Smooth muscle cell of the brain vasculature (primary cell): ENCODE measurements at regions not wholly inside any gene's neighbourhood (a gene's known extent, or its start where the extent isn't known, plus 50 kb on each side); places are given as distances from the start of the nearest gene placed in this dataset.

Experiments
- DNase-seq: peaks from one replicate; pipeline ENCODE4 v3.0.0-alpha.2; 2012; ENCODE audit warnings: low read depth, low spot score

- no peak for DNase-seq
These were observed 260.5 kb downstream of the CCDC85A start for GRCh38 chr2:56444339-56444738.

- DNase-seq, result no peak
These were observed 264.7 kb downstream of the CCDC85A start for GRCh38 chr2:56448403-56449001.

DNA sequence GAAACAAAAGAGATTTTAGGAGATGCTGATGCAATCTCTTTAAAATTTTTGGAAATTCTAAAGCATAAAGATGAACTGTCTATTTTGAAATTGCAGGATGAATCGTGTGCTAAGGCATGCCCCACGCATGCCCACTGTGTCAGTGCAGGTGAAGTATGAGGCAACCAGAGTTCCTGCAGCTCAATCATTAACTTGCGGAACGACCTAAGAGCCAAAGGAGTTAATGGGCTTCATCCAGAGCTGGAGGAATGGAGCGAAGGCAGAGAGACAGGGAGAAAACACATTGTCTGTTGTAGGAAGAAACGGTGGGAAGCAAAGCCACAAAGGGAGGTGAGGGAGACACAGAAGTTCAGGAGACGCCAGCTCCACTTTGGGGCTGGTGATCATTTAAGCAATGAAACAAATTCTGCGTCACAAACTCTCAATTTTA is 265.2 kb downstream of the CCDC85A start:
- no peak for DNase-seq

DNA sequence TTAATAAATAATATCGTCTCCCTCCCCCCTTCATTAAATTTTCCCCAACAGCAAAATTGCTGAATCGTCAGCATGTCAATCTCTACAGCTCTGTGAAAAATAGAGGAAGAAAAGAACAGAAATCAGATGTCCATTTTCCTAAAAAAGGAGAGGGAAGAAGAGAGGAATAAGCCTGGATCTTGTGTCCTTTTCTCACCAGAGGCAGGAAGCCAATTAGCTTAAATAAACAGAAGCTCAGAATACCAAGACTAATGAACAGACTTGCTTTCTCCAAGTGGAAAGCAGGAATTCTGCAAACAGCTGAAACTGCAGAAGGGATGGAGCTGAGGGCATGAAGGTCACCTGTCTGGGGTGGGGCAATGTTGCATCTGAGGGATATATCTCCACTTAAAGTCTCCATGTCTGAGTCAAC is 265.7 kb downstream of the CCDC85A start:
- DNase-seq, result no peak

- no peak for DNase-seq
These were observed 266.3 kb downstream of the CCDC85A start for GRCh38 chr2:56450047-56450446.

DNA sequence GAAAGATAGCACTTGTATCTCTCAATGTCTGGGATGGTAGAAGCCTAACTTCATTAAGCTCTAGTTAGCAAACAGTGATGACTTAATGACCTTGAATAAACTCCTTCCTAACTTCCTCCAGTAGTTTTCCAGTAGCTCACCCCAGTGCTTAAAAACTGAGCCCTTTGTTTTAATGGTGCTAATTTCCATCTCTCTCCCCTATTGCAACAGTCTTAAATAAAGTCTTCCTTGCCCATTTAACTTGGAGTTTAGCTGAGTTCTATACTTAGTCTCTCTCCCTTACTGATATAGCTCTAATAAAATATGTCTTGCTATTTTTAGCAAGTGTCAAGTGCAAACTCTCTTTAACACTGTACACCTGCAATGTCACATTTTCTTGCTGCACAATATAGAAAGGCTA is 267.0 kb downstream of the CCDC85A start:
- no peak for DNase-seq

DNA sequence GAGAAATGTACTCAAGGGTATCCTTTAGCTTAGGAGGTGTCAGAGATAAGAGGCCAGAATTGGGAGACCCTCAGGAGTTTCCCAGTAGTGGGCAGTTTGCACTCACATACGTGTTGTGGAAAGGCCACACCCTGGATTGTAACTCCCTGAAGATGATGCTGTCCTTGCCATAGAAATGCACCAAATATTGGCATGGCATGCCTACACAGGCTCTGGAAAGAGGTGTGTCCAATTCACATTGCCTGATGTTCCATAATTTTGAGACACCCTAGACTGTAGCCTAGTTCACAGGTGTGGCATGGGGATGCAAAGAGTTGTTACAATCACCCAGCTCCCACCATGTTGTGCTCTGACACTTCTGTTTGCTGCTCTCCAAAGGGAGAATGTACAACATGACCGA is 271.9 kb downstream of the CCDC85A start:
- DNase-seq, result no peak

GRCh38 chr2:56456791-56457190 is 273.0 kb downstream of the CCDC85A start:
- DNase-seq, result no peak

- DNase-seq, result no peak
These were observed 276.7 kb downstream of the CCDC85A start for GRCh38 chr2:56460508-56460907.

DNA sequence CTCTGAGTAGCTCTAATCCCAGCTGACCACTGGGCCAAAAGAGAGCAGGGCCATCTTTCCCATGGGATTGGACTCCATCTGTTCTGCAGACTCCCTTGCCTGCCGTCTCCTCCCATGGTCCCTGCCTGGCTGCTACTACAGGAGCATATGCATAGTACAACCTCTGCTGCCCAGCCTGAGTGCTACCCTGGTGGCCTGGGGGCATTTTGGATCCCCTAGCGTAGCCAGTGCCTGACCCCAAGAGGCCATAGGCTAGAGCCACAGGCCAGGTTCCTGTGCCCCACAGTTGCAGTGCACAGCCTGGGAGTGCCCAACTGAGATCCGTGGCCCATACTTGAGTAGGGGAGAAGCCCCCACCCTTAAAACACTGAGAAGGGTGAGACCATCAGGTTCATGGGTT is 280.3 kb downstream of the CCDC85A start:
- no peak for DNase-seq

DNA sequence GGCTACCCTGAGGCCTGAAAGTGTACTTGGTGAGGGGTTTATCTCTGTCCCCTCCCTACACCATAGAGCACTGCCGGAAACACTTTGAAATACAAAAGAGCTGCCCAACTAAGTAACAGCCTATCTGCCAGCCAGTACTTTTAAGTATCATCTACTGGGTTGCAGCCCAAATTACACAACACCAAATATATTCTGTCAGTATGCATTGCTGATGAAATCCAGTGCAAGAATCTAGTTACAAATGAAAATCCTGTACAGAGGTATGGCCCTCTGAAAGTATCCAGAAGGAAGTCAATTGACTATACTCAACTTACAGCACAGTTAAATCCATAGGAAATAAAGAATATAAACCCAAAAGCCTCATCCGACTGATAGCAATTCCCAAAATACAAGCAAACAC is 280.8 kb downstream of the CCDC85A start:
- DNase-seq, result no peak

GRCh38 chr2:56465491-56465890 is 281.7 kb downstream of the CCDC85A start:
- DNase-seq, result no peak

DNA sequence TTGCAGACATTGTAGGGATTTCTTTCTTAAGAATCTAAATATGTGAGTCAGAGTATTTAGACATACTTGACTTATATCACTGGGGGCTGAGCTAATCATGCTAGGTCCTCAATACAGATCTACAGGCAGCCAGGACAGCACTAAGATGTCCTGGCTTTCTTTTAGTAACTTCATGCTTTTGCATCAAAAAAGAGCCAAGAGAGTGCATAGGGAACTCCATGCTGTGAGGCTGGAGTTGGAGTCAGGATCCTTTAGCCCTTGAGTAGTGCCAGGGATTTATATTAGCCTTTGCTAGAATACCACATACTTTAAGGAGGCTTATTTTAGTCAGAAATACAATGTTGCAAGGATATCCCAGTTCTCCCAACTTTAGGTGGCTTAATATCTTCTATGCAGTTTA is 289.7 kb downstream of the CCDC85A start:
- no peak for DNase-seq

DNA sequence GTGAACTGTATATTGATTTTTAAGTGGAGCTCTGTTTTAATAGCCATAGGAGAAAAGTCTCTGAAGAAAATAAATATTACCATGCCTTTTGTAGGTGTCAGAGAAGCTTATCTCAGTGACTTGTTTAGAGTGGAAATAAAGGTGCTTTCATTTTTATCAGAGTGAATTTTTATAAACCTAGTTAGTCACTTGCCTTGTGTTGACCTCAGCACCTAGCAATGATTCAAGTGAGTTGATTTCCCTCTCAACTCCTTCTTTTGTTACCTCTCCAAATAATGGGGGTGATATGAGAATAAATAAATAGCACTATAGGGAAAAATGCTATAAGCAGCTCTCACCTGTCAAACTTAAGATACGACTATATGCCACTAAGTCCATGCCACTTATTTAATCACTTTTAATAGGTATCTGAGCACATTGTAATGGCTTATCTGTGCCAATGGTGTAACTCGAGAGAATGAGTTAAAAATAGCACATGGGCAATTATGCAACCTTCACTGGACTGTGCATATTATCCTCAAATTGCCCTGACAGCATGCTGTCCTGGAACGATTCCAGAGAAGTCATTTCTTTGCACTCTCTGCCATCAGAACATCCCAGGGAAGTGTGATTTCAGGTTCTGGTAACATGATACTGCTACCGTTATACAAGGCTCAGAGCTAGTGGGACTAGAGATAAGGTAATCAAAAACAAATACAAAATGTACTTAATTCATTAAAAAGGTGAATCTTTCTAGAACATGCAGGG is 290.8 kb downstream of the CCDC85A start:
- no peak for DNase-seq

GRCh38 chr2:56475191-56475590 is 291.4 kb downstream of the CCDC85A start:
- DNase-seq, result no peak

GRCh38 chr2:56476509-56477071 is 292.8 kb downstream of the CCDC85A start:
- no peak for DNase-seq

DNA sequence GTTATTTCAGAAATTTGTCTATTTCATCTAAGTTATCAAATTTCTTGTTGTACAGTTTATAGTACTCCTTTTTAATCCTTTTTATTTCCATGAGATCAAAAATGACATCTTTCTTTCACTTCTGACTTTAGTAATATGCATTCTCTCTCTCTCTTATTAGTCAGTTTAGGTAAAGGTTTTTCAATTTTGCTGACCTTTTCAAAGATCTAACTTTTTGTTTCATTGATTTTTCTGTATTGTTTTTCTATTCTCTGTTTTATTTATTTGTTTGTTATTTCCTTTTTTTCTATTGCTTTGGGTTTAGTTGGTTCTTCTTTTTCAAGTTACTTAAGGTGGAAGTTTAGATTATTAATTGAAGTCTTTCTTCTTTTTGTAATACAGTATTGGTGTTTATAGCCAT is 294.2 kb downstream of the CCDC85A start:
- no peak for DNase-seq

GRCh38 chr2:56483081-56483480 is 299.3 kb downstream of the CCDC85A start:
- DNase-seq, result no peak

DNA sequence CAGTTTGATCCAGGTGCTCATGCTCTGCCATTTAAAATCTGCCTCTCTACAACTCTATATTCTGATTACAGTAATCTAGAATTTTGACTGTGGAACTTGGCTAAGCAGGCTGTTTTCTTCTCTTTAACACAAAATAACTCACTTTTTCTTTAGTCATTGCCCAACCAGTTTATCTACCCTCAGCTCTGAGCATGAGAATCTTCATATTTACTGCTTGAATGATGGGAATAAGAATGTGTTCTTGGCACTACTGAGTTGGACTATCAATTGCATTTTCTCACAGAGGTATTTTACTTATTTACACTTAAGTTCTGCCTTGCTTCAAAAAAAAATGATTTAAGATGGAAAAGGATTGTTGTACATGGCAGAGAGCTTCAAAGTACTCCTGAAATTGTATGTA is 301.1 kb downstream of the CCDC85A start:
- DNase-seq, result no peak

GRCh38 chr2:56500317-56500716 is 316.5 kb downstream of the CCDC85A start:
- no peak for DNase-seq

GRCh38 chr2:56502616-56503015 is 318.8 kb downstream of the CCDC85A start:
- DNase-seq, result no peak

DNA sequence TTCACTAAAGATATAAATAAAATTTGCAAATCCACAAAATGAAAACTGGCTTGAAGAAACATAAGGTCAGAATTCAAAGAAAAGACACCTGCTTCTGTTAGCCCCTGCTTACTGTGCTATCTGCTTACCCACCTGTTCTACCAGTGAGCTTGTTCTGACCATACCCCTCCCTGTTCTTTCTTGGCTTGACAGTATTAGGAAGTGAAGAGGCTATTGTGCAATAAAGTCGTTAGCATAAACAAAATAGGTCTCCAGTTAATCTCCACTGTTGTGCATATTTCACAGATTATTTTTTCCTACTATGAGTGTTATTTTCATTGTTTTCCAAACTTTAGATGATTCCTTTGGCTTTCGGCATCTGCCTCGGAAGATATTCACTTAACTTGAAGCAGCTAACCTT is 322.1 kb downstream of the CCDC85A start:
- no peak for DNase-seq

DNA sequence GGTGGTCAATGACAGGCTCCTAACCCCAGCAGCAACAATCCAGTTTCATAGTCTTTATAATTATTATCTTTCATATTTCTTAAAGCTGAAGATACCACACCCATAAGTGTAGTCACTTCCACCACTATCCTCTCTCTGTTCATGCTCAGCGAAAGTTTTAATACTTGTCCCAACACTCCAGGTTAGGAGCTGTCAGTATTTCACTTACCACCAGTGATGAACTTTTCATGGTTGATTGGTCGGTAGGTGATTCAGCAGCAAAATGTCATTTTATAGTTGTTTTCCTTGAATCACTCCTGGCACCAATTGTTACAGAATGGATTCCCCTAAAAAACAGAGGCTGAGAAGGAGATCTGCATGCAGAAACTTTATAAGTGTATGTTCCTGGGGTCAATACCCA is 324.9 kb downstream of the CCDC85A start:
- no peak for DNase-seq
